ENCODE measurements at regions not wholly inside any gene's neighbourhood (a gene's known extent, or its start where the extent isn't known, plus 50 kb on each side); places are given as distances from the start of the nearest gene placed in this dataset.

DNA sequence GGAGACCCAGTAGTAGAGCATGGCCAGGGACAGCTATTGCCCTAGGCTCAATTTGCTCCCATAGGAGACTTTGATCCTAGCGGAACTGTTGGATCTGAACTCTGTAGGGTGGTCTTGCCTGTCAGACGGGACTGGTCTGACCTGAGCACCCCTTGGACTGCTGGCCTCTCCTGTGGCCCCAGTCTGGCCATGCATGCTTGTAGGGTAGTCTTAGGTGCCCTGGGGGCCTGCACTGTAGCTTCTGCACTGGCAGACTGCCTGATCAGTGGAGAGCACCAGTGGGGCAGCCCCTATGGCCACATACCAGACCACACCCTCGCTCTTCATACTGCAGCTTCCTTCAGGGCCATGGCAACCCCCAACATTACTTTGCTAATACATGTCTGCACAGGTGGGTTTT is 396.1 kb upstream of the GRAMD2B start (continued):
- TF ChIP-seq ZNF622 (IDR thresholded peaks at IDR 0.05), result no peak
- no peak for TF ChIP-seq PML (IDR thresholded peaks at IDR 0.05; ENCODE audit: low read length)
- TF ChIP-seq TBL1XR1 (IDR thresholded peaks at IDR 0.05; ENCODE audit: low read depth, low read length), result no peak
- TF ChIP-seq PRDM15 (CRISPR knock-in tag; IDR thresholded peaks at IDR 0.05), result no peak
- TF ChIP-seq SRF (IDR thresholded peaks at IDR 0.05; ENCODE audit: low read depth in 2 of 2, low read length in 2 of 2), result no peak
- TF ChIP-seq ESRRA (IDR thresholded peaks at IDR 0.05; ENCODE audit: low read length), result no peak
- TF ChIP-seq, protein P1, sequence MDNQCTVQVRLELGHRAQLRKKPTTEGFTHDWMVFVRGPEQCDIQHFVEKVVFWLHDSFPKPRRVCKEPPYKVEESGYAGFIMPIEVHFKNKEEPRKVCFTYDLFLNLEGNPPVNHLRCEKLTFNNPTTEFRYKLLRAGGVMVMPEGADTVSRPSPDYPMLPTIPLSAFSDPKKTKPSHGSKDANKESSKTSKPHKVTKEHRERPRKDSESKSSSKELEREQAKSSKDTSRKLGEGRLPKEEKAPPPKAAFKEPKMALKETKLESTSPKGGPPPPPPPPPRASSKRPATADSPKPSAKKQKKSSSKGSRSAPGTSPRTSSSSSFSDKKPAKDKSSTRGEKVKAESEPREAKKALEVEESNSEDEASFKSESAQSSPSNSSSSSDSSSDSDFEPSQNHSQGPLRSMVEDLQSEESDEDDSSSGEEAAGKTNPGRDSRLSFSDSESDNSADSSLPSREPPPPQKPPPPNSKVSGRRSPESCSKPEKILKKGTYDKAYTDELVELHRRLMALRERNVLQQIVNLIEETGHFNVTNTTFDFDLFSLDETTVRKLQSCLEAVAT (IDR thresholded peaks at IDR 0.05), result no peak
- TF ChIP-seq YBX1 (IDR thresholded peaks at IDR 0.05), result no peak

DNA sequence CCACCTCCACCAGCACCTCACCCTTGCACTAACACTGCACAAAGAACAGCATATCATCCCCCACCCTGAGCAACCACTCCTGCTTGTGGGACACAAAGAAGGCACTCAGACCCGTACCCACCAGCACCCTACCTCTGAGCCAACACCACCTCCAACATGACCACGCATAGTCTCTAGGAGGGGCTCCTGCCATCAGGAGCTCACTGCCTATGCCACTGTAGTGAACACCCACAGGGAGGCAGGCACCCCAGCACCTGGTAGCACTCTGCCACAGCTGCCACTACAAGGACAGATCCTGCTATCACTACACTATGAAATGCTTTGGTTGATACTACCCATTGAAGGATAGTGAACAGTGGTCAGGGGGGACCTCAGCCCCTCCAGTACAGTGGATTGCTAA is 395.6 kb upstream of the GRAMD2B start:
- ATAC-seq (no peak), FAIRE-seq (no peak), DNase-seq (ENCODE audit: low read depth, low spot score) (no peak)
- Histone ChIP-seq H4K20me1 (ENCODE audit: control insufficient read depth, insufficient read depth) (no peaks in the 10 kb centered on the region), H3K79me2 (ENCODE audit: control insufficient read depth, insufficient read depth, low read length) (no peaks in the 10 kb centered on the region), H3K4me2 (ENCODE audit: control insufficient read depth, insufficient read depth) (no peak overlapping the region), H3K27me3 (replicated peaks in 1 of 2; ENCODE audit: control insufficient read depth in 2 of 2, insufficient read depth in 2 of 2, low read length in 1 of 2) (no peaks in the 10 kb centered on the region), H3K4me1 (ENCODE audit: control insufficient read depth, insufficient read depth, low read length) (no peaks in the 10 kb centered on the region), H3K27ac (ENCODE audit: control insufficient read depth, insufficient read depth) (no peak overlapping the region), H3K36me3 (ENCODE audit: control insufficient read depth in 2 of 2, insufficient read depth in 2 of 2, low read length in 1 of 2) (no peaks in the 10 kb centered on the region), H2AFZ (ENCODE audit: control insufficient read depth, low read depth, low read length) (no peak overlapping the region), H3K9me3 (replicated peaks; ENCODE audit: control insufficient read depth, insufficient read depth, low read length) (no peaks in the 10 kb centered on the region; the same call in 1 of the 3 replicates), H3K4me3 (no peak overlapping the region), H3K9ac (ENCODE audit: control insufficient read depth, insufficient read depth, low read length) (no peak overlapping the region)
- no TSS peak for BruUV-seq (replicated peaks)
- RAD21 ChIA-PET (ENCODE audit: unreplicated experiment), result no interaction called here
- in situ Hi-C loops (cut with MboI), result no loop called here
- WGBS (ENCODE audit: insufficient coverage, insufficient replicate concordance, low lambda C conversion rate, missing lambda C conversion rate), result 31% methylated on average over 2 of the region's 2 CpGs
- SMC1A ChIA-PET (ENCODE audit: uncharacterized antibody, unreplicated experiment), result no interaction called here
- CTCF ChIA-PET, result no interaction called here
- intact Hi-C loops (cut with micrococcal nuclease; ENCODE audit: unreplicated experiment), result no loop called here
- POLR2A ChIA-PET, result no interaction called here
- TF ChIP-seq NKRF (conservative IDR thresholded peaks at IDR 0.05) (no peak), USF2 (IDR thresholded peaks at IDR 0.05; ENCODE audit: borderline replicate concordance, low read depth, low read length) (no peak), SMAD5 (IDR thresholded peaks at IDR 0.05; ENCODE audit: low read depth) (no peak), NR2C1 (IDR thresholded peaks at IDR 0.05) (no peak), EZH2 (IDR thresholded peaks at IDR 0.05; ENCODE audit: borderline replicate concordance, control insufficient read depth, low read depth, low read length) (no peak), SMC3 (IDR thresholded peaks at IDR 0.05; ENCODE audit: borderline replicate concordance, low read length) (no peak), NRF1 (conservative IDR thresholded peaks at IDR 0.05; ENCODE audit: low read depth, low read length) (no peak)
- TF ChIP-seq, protein P2, sequence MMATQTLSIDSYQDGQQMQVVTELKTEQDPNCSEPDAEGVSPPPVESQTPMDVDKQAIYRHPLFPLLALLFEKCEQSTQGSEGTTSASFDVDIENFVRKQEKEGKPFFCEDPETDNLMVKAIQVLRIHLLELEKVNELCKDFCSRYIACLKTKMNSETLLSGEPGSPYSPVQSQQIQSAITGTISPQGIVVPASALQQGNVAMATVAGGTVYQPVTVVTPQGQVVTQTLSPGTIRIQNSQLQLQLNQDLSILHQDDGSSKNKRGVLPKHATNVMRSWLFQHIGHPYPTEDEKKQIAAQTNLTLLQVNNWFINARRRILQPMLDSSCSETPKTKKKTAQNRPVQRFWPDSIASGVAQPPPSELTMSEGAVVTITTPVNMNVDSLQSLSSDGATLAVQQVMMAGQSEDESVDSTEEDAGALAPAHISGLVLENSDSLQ (IDR thresholded peaks at IDR 0.05), result no peak

Data from GM12878 (cell line).